ENCODE measurements at regions not wholly inside any gene's neighbourhood (a gene's known extent, or its start where the extent isn't known, plus 50 kb on each side); places are given as distances from the start of the nearest gene placed in this dataset.

DNA sequence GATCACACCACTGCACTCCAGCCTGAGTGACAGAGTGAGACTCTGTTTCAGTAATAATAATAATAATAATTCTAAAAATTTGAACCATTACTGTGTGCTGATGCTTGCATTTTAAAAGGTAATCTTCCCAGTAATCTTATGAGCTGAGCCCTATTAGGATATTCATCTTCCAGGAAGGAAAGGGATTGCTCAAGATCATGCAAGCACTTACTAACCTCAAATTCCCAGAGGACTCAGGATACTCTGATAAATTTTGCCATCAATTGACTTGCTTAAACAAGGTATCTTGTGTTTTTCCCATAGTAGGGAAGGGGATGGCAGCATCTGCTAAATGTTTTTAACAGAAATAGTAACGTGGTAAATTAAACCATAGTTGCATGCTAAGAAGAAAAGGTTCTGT is 176.4 kb upstream of the MRPS30 start:
- H3K9ac ChIP-seq (ENCODE audit: low read depth, low read length), result no peak overlapping the region
- H3K27ac ChIP-seq (ENCODE audit: insufficient read depth, low read length), result no peak overlapping the region
- H3K4ac ChIP-seq (ENCODE audit: low read depth, low read length), result no peak overlapping the region
- H2BK15ac ChIP-seq (ENCODE audit: low read depth, low read length), result no peak overlapping the region
- H2AFZ ChIP-seq (replicated peaks; ENCODE audit: low read length, poor library complexity), result no peak overlapping the region
- in situ Hi-C loops (cut with MboI; ENCODE audit: low sequenced_read_pairs), result no loop called here
- H3K14ac ChIP-seq (replicated peaks; ENCODE audit: low read depth, low read length), result no peak overlapping the region
- no peak overlapping the region for H2BK5ac ChIP-seq (ENCODE audit: low read depth, low read length, poor library complexity, severe bottlenecking)
- no peak overlapping the region for H4K91ac ChIP-seq (ENCODE audit: insufficient read depth, low read depth, low read length)
- no peaks in the 10 kb centered on the region for H3K9me1 ChIP-seq (ENCODE audit: insufficient read depth, low read length)
- H4K8ac ChIP-seq (ENCODE audit: low read depth in 2 of 2, low read length in 2 of 2), result no peak overlapping the region
- no TSS peak for BruUV-seq (replicated peaks)
- no peak overlapping the region for H2AK9ac ChIP-seq (replicated peaks; ENCODE audit: low read depth, low read length, poor library complexity)
- no peak overlapping the region for H3K23ac ChIP-seq (ENCODE audit: low read depth, low read length)
- no peaks in the 10 kb centered on the region for H4K20me1 ChIP-seq (ENCODE audit: insufficient read depth, low read length)
- dilution Hi-C loops (cut with HindIII; ENCODE audit: low sequenced_read_pairs, unreplicated experiment), result no loop called here
- no peak overlapping the region for H2BK20ac ChIP-seq (ENCODE audit: low read depth, low read length)
- ATAC-seq (ENCODE audit: low read depth) (no peak), DNase-seq (no peak)
- H3K4me2 ChIP-seq (ENCODE audit: low read depth, low read length), result no peak overlapping the region
- H2AK5ac ChIP-seq (ENCODE audit: low read depth, low read length), result no peak overlapping the region
- H3K9me3 ChIP-seq (ENCODE audit: control insufficient read depth, insufficient read depth, low read length), result no peaks in the 10 kb centered on the region
- ChIA-PET POLR2A (ENCODE audit: unreplicated experiment) (no interaction called here), CTCF (no interaction called here)
- H3K56ac ChIP-seq (ENCODE audit: extremely low read depth, insufficient read depth, low read length), result no peak overlapping the region
- intact Hi-C loops (cut with micrococcal nuclease), result no loop called here
- TF ChIP-seq, protein P1, sequence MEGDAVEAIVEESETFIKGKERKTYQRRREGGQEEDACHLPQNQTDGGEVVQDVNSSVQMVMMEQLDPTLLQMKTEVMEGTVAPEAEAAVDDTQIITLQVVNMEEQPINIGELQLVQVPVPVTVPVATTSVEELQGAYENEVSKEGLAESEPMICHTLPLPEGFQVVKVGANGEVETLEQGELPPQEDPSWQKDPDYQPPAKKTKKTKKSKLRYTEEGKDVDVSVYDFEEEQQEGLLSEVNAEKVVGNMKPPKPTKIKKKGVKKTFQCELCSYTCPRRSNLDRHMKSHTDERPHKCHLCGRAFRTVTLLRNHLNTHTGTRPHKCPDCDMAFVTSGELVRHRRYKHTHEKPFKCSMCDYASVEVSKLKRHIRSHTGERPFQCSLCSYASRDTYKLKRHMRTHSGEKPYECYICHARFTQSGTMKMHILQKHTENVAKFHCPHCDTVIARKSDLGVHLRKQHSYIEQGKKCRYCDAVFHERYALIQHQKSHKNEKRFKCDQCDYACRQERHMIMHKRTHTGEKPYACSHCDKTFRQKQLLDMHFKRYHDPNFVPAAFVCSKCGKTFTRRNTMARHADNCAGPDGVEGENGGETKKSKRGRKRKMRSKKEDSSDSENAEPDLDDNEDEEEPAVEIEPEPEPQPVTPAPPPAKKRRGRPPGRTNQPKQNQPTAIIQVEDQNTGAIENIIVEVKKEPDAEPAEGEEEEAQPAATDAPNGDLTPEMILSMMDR (conservative IDR thresholded peaks at IDR 0.05; ENCODE audit: low read depth, low read length), result no peak
- TF ChIP-seq MXI1 (IDR thresholded peaks at IDR 0.05; ENCODE audit: borderline replicate concordance, low read depth, low read length) (no peak), CEBPB (IDR thresholded peaks at IDR 0.05; ENCODE audit: low read depth, low read length) (no peak), RAD21 (IDR thresholded peaks at IDR 0.05; ENCODE audit: low read length) (no peak), MAFK (IDR thresholded peaks at IDR 0.05; ENCODE audit: low read depth, low read length) (no peak)
- no peak overlapping the region for H3K4me3 ChIP-seq (ENCODE audit: insufficient read depth, low read depth, low read length)
- no peak overlapping the region for H3K18ac ChIP-seq (ENCODE audit: low read depth, low read length)
- H3K4me1 ChIP-seq (ENCODE audit: control insufficient read depth, insufficient read depth, low read length), result no peaks in the 10 kb centered on the region
- no peak overlapping the region for H2BK120ac ChIP-seq (ENCODE audit: low read depth, low read length)
- no peaks in the 10 kb centered on the region for H3K27me3 ChIP-seq (ENCODE audit: control insufficient read depth, insufficient read depth, low read length)
- no peaks in the 10 kb centered on the region for H3K36me3 ChIP-seq (ENCODE audit: control insufficient read depth, insufficient read depth, low read length)
- no peaks in the 10 kb centered on the region for H3K79me1 ChIP-seq (ENCODE audit: low read depth in 1 of 2, low read length in 2 of 2)
- WGBS, 2 experiments (ENCODE audit: extremely low coverage in 2 of 2, insufficient read length in 1 of 2), result no CpG with 5 or more reads among the region's 1 CpG
- H4K5ac ChIP-seq (ENCODE audit: low read depth, low read length), result no peak overlapping the region

Data from IMR-90 (cell line).